ENCODE measurements at regions not wholly inside any gene's neighbourhood (a gene's known extent, or its start where the extent isn't known, plus 50 kb on each side); places are given as distances from the start of the nearest gene placed in this dataset.

DNA sequence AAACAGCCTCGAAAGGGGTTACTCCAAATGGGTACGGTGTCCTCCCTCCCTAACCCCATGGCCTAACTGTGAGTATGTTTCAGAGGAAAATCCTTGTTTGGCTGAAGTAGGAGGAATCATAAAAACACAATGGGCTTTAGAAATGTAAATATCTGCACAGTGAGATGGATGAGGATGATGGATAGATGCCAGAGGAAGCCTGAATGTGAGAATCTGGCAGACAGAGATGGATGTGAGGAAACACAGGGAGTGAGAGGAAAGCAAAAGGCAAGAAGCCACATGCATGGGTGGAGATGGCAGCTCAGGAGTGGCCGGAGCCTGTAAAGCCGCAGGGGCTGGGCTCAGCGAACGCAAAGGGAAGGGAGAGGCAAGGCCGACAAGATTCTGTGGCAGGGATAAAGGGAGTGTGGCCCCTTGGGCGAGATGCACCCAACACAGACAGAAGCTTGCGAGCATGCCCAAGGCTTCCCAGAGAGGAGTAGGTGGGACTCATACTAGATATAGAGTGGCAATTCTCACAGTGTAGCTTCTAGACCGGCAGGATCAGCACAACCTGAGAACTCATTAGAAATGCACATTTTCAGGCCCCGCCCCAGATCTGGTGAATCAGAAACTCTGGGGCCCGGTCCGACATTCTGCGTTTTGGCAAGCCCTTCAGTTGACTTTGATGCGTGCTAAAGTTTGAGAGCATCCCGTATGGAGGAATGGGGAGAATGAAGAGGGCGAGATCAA is 237.3 kb upstream of the CADM1 start:
- no peaks in the 10 kb centered on the region for H3K9me3 ChIP-seq (ENCODE audit: control insufficient read depth, insufficient read depth, low read length)
- peaks cover 14% of the 10 kb centered on the region for H3K27me3 ChIP-seq (ENCODE audit: control insufficient read depth, insufficient read depth, low read length)
- no peak for DNase-seq (ENCODE audit: low read depth, low spot score)
- ChIA-PET POLR2A (no interaction called here), CTCF (no interaction called here)
- TF ChIP-seq CTCF (IDR thresholded peaks at IDR 0.05; ENCODE audit: low read depth, low read length): no peak
- H3K4me3 ChIP-seq (ENCODE audit: low read depth, low read length): no peak overlapping the region
- no peak overlapping the region for H3K27ac ChIP-seq (ENCODE audit: low read depth, low read length)

GRCh38 chr11:115740324-115740723 is 236.1 kb upstream of the CADM1 start:
- Histone ChIP-seq H3K9me3 (ENCODE audit: control insufficient read depth, insufficient read depth, low read length) (no peaks in the 10 kb centered on the region), H3K27ac (ENCODE audit: low read depth, low read length) (no peak overlapping the region), H3K27me3 (ENCODE audit: control insufficient read depth, insufficient read depth, low read length) (peaks cover 12% of the 10 kb centered on the region), H3K4me3 (ENCODE audit: low read depth, low read length) (no peak overlapping the region)
- no peak for TF ChIP-seq CTCF (IDR thresholded peaks at IDR 0.05; ENCODE audit: low read depth, low read length)
- CTCF ChIA-PET: interaction anchor here (0.6 kb wide), 1 partner anchor 1029 kb away, joined by 9 read pairs; no protein-coding TSS in a partner anchor
- DNase-seq (ENCODE audit: low read depth, low spot score): no peak
- POLR2A ChIA-PET: no interaction called here

DNA sequence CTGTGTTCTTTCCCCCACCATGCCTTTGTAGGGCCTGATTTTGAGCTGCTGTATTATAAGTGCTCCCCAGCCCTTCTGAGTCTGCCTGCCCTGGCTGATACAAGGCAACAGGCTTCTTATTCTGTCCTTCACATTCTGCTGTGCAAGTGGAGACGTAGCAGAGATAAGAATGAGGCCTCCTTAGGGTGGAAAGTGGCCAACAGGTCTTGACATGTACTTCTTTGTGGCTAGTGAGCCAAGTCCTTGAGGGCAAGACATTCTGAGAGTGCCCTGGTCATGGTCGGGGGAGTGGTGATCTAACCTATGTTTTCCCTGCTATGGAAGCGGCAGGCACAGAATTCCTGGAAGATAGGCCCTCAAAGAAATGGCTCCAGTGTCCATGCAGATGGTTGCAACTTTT is 235.7 kb upstream of the CADM1 start:
- DNase-seq (ENCODE audit: low read depth, low spot score): no peak
- POLR2A ChIA-PET: no interaction called here
- Histone ChIP-seq H3K27me3 (ENCODE audit: control insufficient read depth, insufficient read depth, low read length) (peaks cover 12% of the 10 kb centered on the region), H3K4me3 (ENCODE audit: low read depth, low read length) (no peak overlapping the region), H3K27ac (ENCODE audit: low read depth, low read length) (no peak overlapping the region), H3K9me3 (ENCODE audit: control insufficient read depth, insufficient read depth, low read length) (no peaks in the 10 kb centered on the region)
- TF ChIP-seq CTCF (IDR thresholded peaks at IDR 0.05; ENCODE audit: low read depth, low read length): no peak
- CTCF ChIA-PET: no interaction called here

- ChIA-PET CTCF (no interaction called here), POLR2A (interaction anchor here (0.7 kb wide), 1 partner anchor 14 kb away, joined by 5 read pairs; no protein-coding TSS in a partner anchor)
- Histone ChIP-seq H3K27me3 (ENCODE audit: control insufficient read depth, insufficient read depth, low read length) (peaks cover 12% of the 10 kb centered on the region), H3K9me3 (ENCODE audit: control insufficient read depth, insufficient read depth, low read length) (no peaks in the 10 kb centered on the region), H3K4me3 (ENCODE audit: low read depth, low read length) (no peak overlapping the region), H3K27ac (ENCODE audit: low read depth, low read length) (no peak overlapping the region)
- no peak for TF ChIP-seq CTCF (IDR thresholded peaks at IDR 0.05; ENCODE audit: low read depth, low read length)
- no peak for DNase-seq (ENCODE audit: low read depth, low spot score)
These were observed 234.9 kb upstream of the CADM1 start for GRCh38 chr11:115739146-115739545.

DNA sequence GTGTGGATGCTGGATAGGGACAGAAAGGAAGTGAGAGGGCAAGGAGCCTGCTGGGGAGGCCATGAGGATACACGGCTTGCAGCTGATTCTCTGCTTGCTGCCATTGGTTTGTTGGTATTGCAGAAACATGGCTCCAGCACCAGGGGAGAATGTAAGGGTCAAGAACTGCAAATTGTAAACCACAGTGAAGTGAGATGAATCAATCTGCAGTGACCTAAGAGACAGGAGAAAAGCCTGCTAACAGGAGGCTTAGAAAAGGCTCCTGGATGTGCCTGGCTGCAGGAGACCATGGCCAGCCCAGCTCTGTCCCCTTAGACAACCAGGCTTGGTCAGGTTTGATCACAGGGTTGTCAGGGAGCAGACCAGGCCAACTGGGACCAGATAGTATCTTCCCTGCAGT is 233.7 kb upstream of the CADM1 start:
- no peak overlapping the region for H3K4me3 ChIP-seq (ENCODE audit: low read depth, low read length)
- no peak overlapping the region for H3K27ac ChIP-seq (ENCODE audit: low read depth, low read length)
- H3K9me3 ChIP-seq (ENCODE audit: control insufficient read depth, insufficient read depth, low read length): no peaks in the 10 kb centered on the region
- ChIA-PET POLR2A (no interaction called here), CTCF (no interaction called here)
- no peak for TF ChIP-seq CTCF (IDR thresholded peaks at IDR 0.05; ENCODE audit: low read depth, low read length)
- peaks cover 11% of the 10 kb centered on the region for H3K27me3 ChIP-seq (ENCODE audit: control insufficient read depth, insufficient read depth, low read length)
- no peak for DNase-seq (ENCODE audit: low read depth, low spot score)
